ENCODE measurements at regions not wholly inside any gene's neighbourhood (a gene's known extent, or its start where the extent isn't known, plus 50 kb on each side); places are given as distances from the start of the nearest gene placed in this dataset.

GRCh38 chr16:55968221-55968620 is 93.0 kb upstream of the CES5A start:
- Histone ChIP-seq H2AFZ (ENCODE audit: low read depth, low read length, severe bottlenecking) (no peak overlapping the region), H3K4me3 (ENCODE audit: insufficient read depth, low read length, poor library complexity, severe bottlenecking) (no peak overlapping the region), H3K27me3 (ENCODE audit: low read length) (no peaks in the 10 kb centered on the region), H3K9me2 (replicated peaks; ENCODE audit: insufficient read depth, low read length) (no peaks in the 10 kb centered on the region), H3K79me2 (ENCODE audit: insufficient read depth, low read length) (no peaks in the 10 kb centered on the region), H3K4me2 (ENCODE audit: low read depth, low read length, poor library complexity, severe bottlenecking) (no peak overlapping the region), H3K27ac (ENCODE audit: low read depth, low read length) (no peak overlapping the region), H3K9me3 (ENCODE audit: insufficient read depth, low read length) (no peaks in the 10 kb centered on the region), H3F3A (ENCODE audit: insufficient read depth) (no peaks in the 10 kb centered on the region), H3K9ac (ENCODE audit: low read length) (no peak overlapping the region), H4K20me1 (ENCODE audit: low read depth, low read length) (no peaks in the 10 kb centered on the region), H3K36me3 (ENCODE audit: low read length) (no peaks in the 10 kb centered on the region)
- TF ChIP-seq CTCF (IDR thresholded peaks at IDR 0.05; ENCODE audit: insufficient read depth, low read length, poor library complexity, severe bottlenecking) = no peak
- TF ChIP-seq EZH2phosphoT487 (conservative IDR thresholded peaks at IDR 0.05; ENCODE audit: low read length) = no peak

GRCh38 chr16:55964923-55965475 is 89.8 kb upstream of the CES5A start:
- Histone ChIP-seq H3K79me2 (ENCODE audit: insufficient read depth, low read length) (no peaks in the 10 kb centered on the region), H3F3A (ENCODE audit: insufficient read depth) (no peaks in the 10 kb centered on the region), H3K4me2 (ENCODE audit: low read depth, low read length, poor library complexity, severe bottlenecking) (no peak overlapping the region), H3K9me3 (ENCODE audit: insufficient read depth, low read length) (no peaks in the 10 kb centered on the region), H3K9me2 (replicated peaks; ENCODE audit: insufficient read depth, low read length) (no peaks in the 10 kb centered on the region), H3K27ac (ENCODE audit: low read depth, low read length) (no peak overlapping the region), H3K36me3 (ENCODE audit: low read length) (no peaks in the 10 kb centered on the region), H3K9ac (ENCODE audit: low read length) (no peak overlapping the region), H3K4me3 (ENCODE audit: insufficient read depth, low read length, poor library complexity, severe bottlenecking) (no peak overlapping the region), H4K20me1 (ENCODE audit: low read depth, low read length) (no peaks in the 10 kb centered on the region), H2AFZ (ENCODE audit: low read depth, low read length, severe bottlenecking) (no peak overlapping the region), H3K27me3 (ENCODE audit: low read length) (no peaks in the 10 kb centered on the region)
- TF ChIP-seq EZH2phosphoT487 (conservative IDR thresholded peaks at IDR 0.05; ENCODE audit: low read length) (no peak), CTCF (IDR thresholded peaks at IDR 0.05; ENCODE audit: insufficient read depth, low read length, poor library complexity, severe bottlenecking) (no peak)

DNA sequence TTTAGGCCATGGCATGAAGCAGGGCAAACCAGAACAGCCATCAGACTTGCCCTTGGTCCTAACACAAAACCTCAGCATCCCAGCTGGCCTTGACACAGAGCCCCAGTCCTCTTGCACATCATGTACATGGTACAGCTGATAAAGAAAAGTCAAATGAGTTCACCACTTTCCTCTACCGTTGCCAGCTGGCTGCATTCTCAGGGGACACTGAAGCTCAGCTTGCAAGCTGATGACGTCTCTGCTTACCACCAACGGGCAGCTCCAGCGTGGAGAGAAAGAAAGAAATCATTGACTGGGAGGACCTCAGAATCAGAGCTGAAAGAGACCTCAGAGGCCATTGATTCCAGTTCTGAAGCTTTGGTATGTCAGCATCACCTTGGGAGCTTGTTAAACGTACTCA is 80.7 kb upstream of the CES5A start:
- Histone ChIP-seq H3K27ac (ENCODE audit: low read depth, low read length) (no peak overlapping the region), H3K9me2 (replicated peaks; ENCODE audit: insufficient read depth, low read length) (no peaks in the 10 kb centered on the region), H3K79me2 (ENCODE audit: insufficient read depth, low read length) (no peaks in the 10 kb centered on the region), H3K36me3 (ENCODE audit: low read length) (no peaks in the 10 kb centered on the region), H3K4me3 (ENCODE audit: insufficient read depth, low read length, poor library complexity, severe bottlenecking) (no peak overlapping the region), H3F3A (ENCODE audit: insufficient read depth) (no peaks in the 10 kb centered on the region), H4K20me1 (ENCODE audit: low read depth, low read length) (no peaks in the 10 kb centered on the region), H3K9ac (ENCODE audit: low read length) (no peak overlapping the region), H3K4me2 (ENCODE audit: low read depth, low read length, poor library complexity, severe bottlenecking) (no peak overlapping the region), H3K27me3 (ENCODE audit: low read length) (no peaks in the 10 kb centered on the region), H2AFZ (ENCODE audit: low read depth, low read length, severe bottlenecking) (no peak overlapping the region), H3K9me3 (ENCODE audit: insufficient read depth, low read length) (no peaks in the 10 kb centered on the region)
- TF ChIP-seq EZH2phosphoT487 (conservative IDR thresholded peaks at IDR 0.05; ENCODE audit: low read length) = no peak
- TF ChIP-seq CTCF (IDR thresholded peaks at IDR 0.05; ENCODE audit: insufficient read depth, low read length, poor library complexity, severe bottlenecking) = no peak

Measured in SU-DHL-6 (cell line).